ENCODE measurements at regions not wholly inside any gene's neighbourhood (a gene's known extent, or its start where the extent isn't known, plus 50 kb on each side); places are given as distances from the start of the nearest gene placed in this dataset.

GRCh38 chr7:84372155-84372621, 177.6 kb upstream of the SEMA3A start:
- Histone ChIP-seq H3K4me3 (ENCODE audit: low read length) (no peak overlapping the region), H3K27ac (ENCODE audit: low read length) (no peak overlapping the region)
- DNase-seq, result no peak

GRCh38 chr7:84370114-84370513, 175.5 kb upstream of the SEMA3A start:
- Histone ChIP-seq H3K9ac (ENCODE audit: low read length) (no peak overlapping the region), H2AFZ (ENCODE audit: low read length) (no peak overlapping the region), H3K9me3 (replicated peaks; ENCODE audit: insufficient read depth, low read length) (no peaks in the 10 kb centered on the region), H3K4me2 (ENCODE audit: low read depth, low read length) (no peak overlapping the region), H3K4me3 (ENCODE audit: low read length) (no peak overlapping the region), H3K36me3 (replicated peaks; ENCODE audit: insufficient read depth, low read length) (no peaks in the 10 kb centered on the region), H3K9me2 (replicated peaks; ENCODE audit: insufficient read depth, low read length) (no peaks in the 10 kb centered on the region), H4K20me1 (ENCODE audit: insufficient read depth, low read length) (no peaks in the 10 kb centered on the region), H3F3A (ENCODE audit: insufficient read depth, low read length) (no peaks in the 10 kb centered on the region), H3K27me3 (replicated peaks; ENCODE audit: insufficient read depth, low read length) (no peaks in the 10 kb centered on the region), H3K27ac (ENCODE audit: low read length) (no peak overlapping the region), H3K79me2 (ENCODE audit: low read length) (no peaks in the 10 kb centered on the region), H3K4me1 (ENCODE audit: low read length) (no peaks in the 10 kb centered on the region)
- DNase-seq, result no peak
- no peak for TF ChIP-seq EZH2 (optimal IDR thresholded peaks at IDR 0.05; ENCODE audit: low read depth, low read length)
- no peak for TF ChIP-seq EZH2phosphoT487 (IDR thresholded peaks at IDR 0.05; ENCODE audit: low read length)
- TF ChIP-seq CTCF (IDR thresholded peaks at IDR 0.05; ENCODE audit: low read length), result no peak

More at GRCh38 chr7:84372155-84372621, 177.6 kb upstream of the SEMA3A start:
- H3K27me3 ChIP-seq (replicated peaks; ENCODE audit: insufficient read depth, low read length), result no peaks in the 10 kb centered on the region
- no peak overlapping the region for H3K9ac ChIP-seq (ENCODE audit: low read length)
- no peaks in the 10 kb centered on the region for H3K4me1 ChIP-seq (ENCODE audit: low read length)
- H3K36me3 ChIP-seq (replicated peaks; ENCODE audit: insufficient read depth, low read length), result no peaks in the 10 kb centered on the region
- H3F3A ChIP-seq (ENCODE audit: insufficient read depth, low read length), result no peaks in the 10 kb centered on the region
- no peak overlapping the region for H2AFZ ChIP-seq (ENCODE audit: low read length)
- no peak overlapping the region for H3K4me2 ChIP-seq (ENCODE audit: low read depth, low read length)
- no peaks in the 10 kb centered on the region for H3K79me2 ChIP-seq (ENCODE audit: low read length)
- no peaks in the 10 kb centered on the region for H4K20me1 ChIP-seq (ENCODE audit: insufficient read depth, low read length)
- TF ChIP-seq EZH2phosphoT487 (IDR thresholded peaks at IDR 0.05; ENCODE audit: low read length) (no peak), CTCF (IDR thresholded peaks at IDR 0.05; ENCODE audit: low read length) (no peak), EZH2 (optimal IDR thresholded peaks at IDR 0.05; ENCODE audit: low read depth, low read length) (no peak)
- H3K9me2 ChIP-seq (replicated peaks; ENCODE audit: insufficient read depth, low read length), result no peaks in the 10 kb centered on the region
- H3K9me3 ChIP-seq (replicated peaks; ENCODE audit: insufficient read depth, low read length), result no peaks in the 10 kb centered on the region

GRCh38 chr7:84368122-84368521, 173.5 kb upstream of the SEMA3A start:
- no peak overlapping the region for H3K9ac ChIP-seq (ENCODE audit: low read length)
- no peaks in the 10 kb centered on the region for H3K9me2 ChIP-seq (replicated peaks; ENCODE audit: insufficient read depth, low read length)
- no peaks in the 10 kb centered on the region for H3K36me3 ChIP-seq (replicated peaks; ENCODE audit: insufficient read depth, low read length)
- H4K20me1 ChIP-seq (ENCODE audit: insufficient read depth, low read length), result no peaks in the 10 kb centered on the region
- no peak overlapping the region for H3K4me2 ChIP-seq (ENCODE audit: low read depth, low read length)
- H3K27me3 ChIP-seq (replicated peaks; ENCODE audit: insufficient read depth, low read length), result no peaks in the 10 kb centered on the region
- H2AFZ ChIP-seq (ENCODE audit: low read length), result no peak overlapping the region
- no peaks in the 10 kb centered on the region for H3K4me1 ChIP-seq (ENCODE audit: low read length)
- TF ChIP-seq EZH2 (optimal IDR thresholded peaks at IDR 0.05; ENCODE audit: low read depth, low read length) (no peak), EZH2phosphoT487 (IDR thresholded peaks at IDR 0.05; ENCODE audit: low read length) (no peak), CTCF (IDR thresholded peaks at IDR 0.05; ENCODE audit: low read length) (no peak)
- no peak overlapping the region for H3K4me3 ChIP-seq (ENCODE audit: low read length)
- no peaks in the 10 kb centered on the region for H3K9me3 ChIP-seq (replicated peaks; ENCODE audit: insufficient read depth, low read length)
- H3K27ac ChIP-seq (ENCODE audit: low read length), result no peak overlapping the region
- no peak for DNase-seq
- H3K79me2 ChIP-seq (ENCODE audit: low read length), result no peaks in the 10 kb centered on the region
- H3F3A ChIP-seq (ENCODE audit: insufficient read depth, low read length), result no peaks in the 10 kb centered on the region

All from MM.1S (cell line).